ENCODE measurements at regions not wholly inside any gene's neighbourhood (a gene's known extent, or its start where the extent isn't known, plus 50 kb on each side); places are given as distances from the start of the nearest gene placed in this dataset.

- no peak for TF ChIP-seq CTCF (IDR thresholded peaks at IDR 0.05)
- no peak for TF ChIP-seq POLR2A (IDR thresholded peaks at IDR 0.05)
Observed at GRCh38 chr2:71806432-71806831, 341.2 kb downstream of the CYP26B1 start.

Data from tibial nerve (tissue), 3 donors.